Keratinocyte (primary cell): ENCODE measurements at regions not wholly inside any gene's neighbourhood (a gene's known extent, or its start where the extent isn't known, plus 50 kb on each side); places are given as distances from the start of the nearest gene placed in this dataset.

Experiments
- DNase-seq: peaks from one replicate; pipeline ENCODE4 v3.0.0-alpha.2; 2011; ENCODE audit warnings: low read depth, missing footprints, low spot score
- FAIRE-seq: peaks from 2 replicates; lab custom pipeline; 2011; peaks lifted over from hg19 to GRCh38; lab: Jason Lieb, UNC
- H2AFZ ChIP-seq: 2 replicates; pipeline ENCODE4 v1.6.0; 2012; ENCODE audit warnings: low read length, control low read depth, inconsistent platforms; ENCODE audit not compliant: control insufficient read depth
- H3K27ac ChIP-seq: 2 replicates; pipeline ENCODE4 v1.5.1; 2011; ENCODE audit warnings: low read length; ENCODE audit not compliant: control insufficient read depth, insufficient read depth
- H3K27me3 ChIP-seq: 3 replicates; pipeline ENCODE4 v1.6.0; 2011; ENCODE audit warnings: low read length; ENCODE audit not compliant: control insufficient read depth, insufficient read depth; ENCODE audit errors: extremely low read depth
- H3K36me3 ChIP-seq, 2 experiments: 2 replicates in 1 of 2; 3 replicates in 1 of 2; pipeline ENCODE4 v1.5.1; 2011; ENCODE audit warnings: low read length in 2 of 2, mild to moderate bottlenecking in 1 of 2; ENCODE audit not compliant: control insufficient read depth in 2 of 2, insufficient read depth in 2 of 2; ENCODE audit errors: extremely low read depth in 1 of 2
- H3K4me1 ChIP-seq: 3 replicates; pipeline ENCODE4 v1.5.1; 2011; ENCODE audit warnings: low read length; ENCODE audit not compliant: control insufficient read depth, insufficient read depth; ENCODE audit errors: extremely low read depth
- H3K4me2 ChIP-seq: 3 replicates; pipeline ENCODE4 v1.6.0; 2011; ENCODE audit warnings: low read depth, low read length; ENCODE audit not compliant: control insufficient read depth, insufficient read depth; ENCODE audit errors: extremely low read depth
- H3K4me3 ChIP-seq, 3 experiments: fragments of 200-600 bp in 1 of 3; sonication (generic) in 1 of 3; 2 replicates in 2 of 3; 3 replicates in 1 of 3; pipeline ENCODE4 v1.5.1; 2011 to 2016; ENCODE audit warnings: low read length in 3 of 3, mild to moderate bottlenecking in 3 of 3, control low read depth in 2 of 3, inconsistent platforms in 1 of 3, low read depth in 1 of 3, mixed read lengths in 1 of 3, mixed run types in 1 of 3, moderate library complexity in 1 of 3; ENCODE audit not compliant: control insufficient read depth in 2 of 3, insufficient read depth in 2 of 3; ENCODE audit errors: extremely low read depth in 1 of 3
- H3K79me2 ChIP-seq: 2 replicates; pipeline ENCODE4 v1.6.0; 2012; ENCODE audit warnings: low read length; ENCODE audit not compliant: control insufficient read depth, insufficient read depth
- H3K9ac ChIP-seq: 3 replicates; pipeline ENCODE4 v1.6.0; 2011; ENCODE audit warnings: low read length; ENCODE audit not compliant: control insufficient read depth, insufficient read depth; ENCODE audit errors: extremely low read depth
- H3K9me1 ChIP-seq: 3 replicates; pipeline ENCODE4 v1.6.0; 2011; ENCODE audit warnings: low read length; ENCODE audit not compliant: control insufficient read depth, insufficient read depth; ENCODE audit errors: extremely low read depth
- H3K9me3 ChIP-seq: 2 replicates; pipeline ENCODE4 v1.5.1; 2012; ENCODE audit warnings: low read depth, low read length; ENCODE audit not compliant: control insufficient read depth
- H4K20me1 ChIP-seq: 3 replicates; pipeline ENCODE4 v1.6.0; 2011; ENCODE audit warnings: low read length; ENCODE audit not compliant: control insufficient read depth, insufficient read depth; ENCODE audit errors: extremely low read depth
- CTCF ChIP-seq, 3 experiments: IDR thresholded peaks in 1 of 3; conservative IDR thresholded peaks in 1 of 3; optimal IDR thresholded peaks in 1 of 3; 2 replicates in 2 of 3; 3 replicates in 1 of 3; pipeline versions ENCODE3 to v1.5.1; 2011; ENCODE audit warnings: low read length in 3 of 3, mild to moderate bottlenecking in 3 of 3, moderate library complexity in 2 of 3, control low read depth in 1 of 3, inconsistent platforms in 1 of 3; ENCODE audit not compliant: insufficient read depth in 2 of 3; ENCODE audit errors: extremely low read depth in 1 of 3
- EZH2 ChIP-seq: IDR thresholded peaks from one replicate; pipeline ENCODE4 v1.6.1; 2012; ENCODE audit warnings: inconsistent platforms, mild to moderate bottlenecking, low read length, moderate library complexity
- dilution Hi-C: fragments of 300-500 bp; cut with MboI; formaldehyde crosslinking; loops from one replicate; pipeline ENCODE4 v1.7.0; 2020; ENCODE audit warnings: low sequenced_read_pairs; ENCODE audit not compliant: extremely low pct_ligation_motif_present

DNA sequence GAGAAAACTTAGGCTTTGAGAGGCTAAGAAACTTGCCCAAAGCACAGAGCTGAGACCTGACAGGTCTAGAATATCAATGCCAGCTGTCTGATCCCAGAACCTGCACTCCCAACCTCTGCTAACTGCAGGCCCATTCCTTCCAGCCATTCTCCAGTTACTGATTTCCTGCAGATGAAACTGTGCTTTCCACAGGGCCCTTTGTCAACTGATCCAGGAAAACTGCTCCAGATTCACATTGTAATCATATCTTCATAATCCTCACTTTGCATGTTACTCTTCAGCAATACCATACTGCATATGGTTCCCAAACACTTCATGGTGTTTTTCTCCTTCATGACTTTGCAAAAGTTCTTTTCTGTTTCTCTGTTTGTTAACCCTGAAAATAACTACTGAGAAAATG lies 100.6 kb downstream of the RAP2A start:
- dilution Hi-C loops: no loop called here

GRCh38 chr13:97535614-97536013 lies 101.6 kb downstream of the RAP2A start:
- FAIRE-seq: no peak
- no peak overlapping the region for H3K27ac ChIP-seq
- no peak overlapping the region for H3K4me3 ChIP-seq
- dilution Hi-C loops: no loop called here
- no peaks in the 10 kb centered on the region for H4K20me1 ChIP-seq
- TF ChIP-seq EZH2 (no peak), CTCF (optimal IDR thresholded peaks at IDR 0.05 in 1 of 3, IDR thresholded peaks at IDR 0.05 in 1 of 3, conservative IDR thresholded peaks at IDR 0.05 in 1 of 3; ENCODE audit: extremely low read depth in 1 of 3, insufficient read depth in 2 of 3, low read length in 3 of 3) (no peak)
- no peak overlapping the region for H3K4me2 ChIP-seq
- H3K9ac ChIP-seq: no peak overlapping the region
- no peaks in the 10 kb centered on the region for H3K36me3 ChIP-seq
- no peak overlapping the region for H2AFZ ChIP-seq
- H3K9me3 ChIP-seq: no peaks in the 10 kb centered on the region
- DNase-seq: no peak
- no peaks in the 10 kb centered on the region for H3K27me3 ChIP-seq
- H3K79me2 ChIP-seq: no peaks in the 10 kb centered on the region
- no peaks in the 10 kb centered on the region for H3K9me1 ChIP-seq
- no peaks in the 10 kb centered on the region for H3K4me1 ChIP-seq

More for the DNA sequence above, 100.6 kb downstream of the RAP2A start:
- FAIRE-seq (no peak), DNase-seq (no peak)
- no peak overlapping the region for H3K4me3 ChIP-seq
- H3K79me2 ChIP-seq: no peaks in the 10 kb centered on the region
- no peak overlapping the region for H3K9ac ChIP-seq
- TF ChIP-seq EZH2 (no peak), CTCF (optimal IDR thresholded peaks at IDR 0.05 in 1 of 3, IDR thresholded peaks at IDR 0.05 in 1 of 3, conservative IDR thresholded peaks at IDR 0.05 in 1 of 3; ENCODE audit: extremely low read depth in 1 of 3, insufficient read depth in 2 of 3, low read length in 3 of 3) (no peak)
- no peaks in the 10 kb centered on the region for H4K20me1 ChIP-seq
- H3K9me1 ChIP-seq: no peaks in the 10 kb centered on the region
- no peak overlapping the region for H3K27ac ChIP-seq
- no peak overlapping the region for H3K4me2 ChIP-seq
- H3K9me3 ChIP-seq: no peaks in the 10 kb centered on the region
- no peaks in the 10 kb centered on the region for H3K27me3 ChIP-seq
- no peaks in the 10 kb centered on the region for H3K36me3 ChIP-seq
- H2AFZ ChIP-seq: no peak overlapping the region
- no peaks in the 10 kb centered on the region for H3K4me1 ChIP-seq
